ENCODE measurements at regions not wholly inside any gene's neighbourhood (a gene's known extent, or its start where the extent isn't known, plus 50 kb on each side); places are given as distances from the start of the nearest gene placed in this dataset.

GRCh38 chr1:222455188-222455879 lies 92.6 kb downstream of the HHIPL2 start:
- H3K9me3 ChIP-seq (ENCODE audit: control insufficient read depth in 2 of 2, low read length in 2 of 2): peaks cover 0 to 5% of the 10 kb centered on the region in 2 donors
- H3K4me3 ChIP-seq (ENCODE audit: low read length in 2 of 2): peak overlapping the region in 1 of 2 donors; percentile 57
- H3K4me1 ChIP-seq (ENCODE audit: control insufficient read depth, insufficient read depth, low read length): peaks cover 10% of the 10 kb centered on the region
- no peaks in the 10 kb centered on the region for H3K27me3 ChIP-seq (ENCODE audit: control insufficient read depth in 1 of 2, insufficient read depth in 2 of 2, low read length in 2 of 2)
- H3K9ac ChIP-seq (ENCODE audit: low read length in 2 of 2): no peak overlapping the region
- H3K36me3 ChIP-seq (ENCODE audit: control insufficient read depth in 2 of 2, insufficient read depth in 2 of 2, low read length in 2 of 2): no peaks in the 10 kb centered on the region
- no peak overlapping the region for H3K27ac ChIP-seq (ENCODE audit: low read length)

DNA sequence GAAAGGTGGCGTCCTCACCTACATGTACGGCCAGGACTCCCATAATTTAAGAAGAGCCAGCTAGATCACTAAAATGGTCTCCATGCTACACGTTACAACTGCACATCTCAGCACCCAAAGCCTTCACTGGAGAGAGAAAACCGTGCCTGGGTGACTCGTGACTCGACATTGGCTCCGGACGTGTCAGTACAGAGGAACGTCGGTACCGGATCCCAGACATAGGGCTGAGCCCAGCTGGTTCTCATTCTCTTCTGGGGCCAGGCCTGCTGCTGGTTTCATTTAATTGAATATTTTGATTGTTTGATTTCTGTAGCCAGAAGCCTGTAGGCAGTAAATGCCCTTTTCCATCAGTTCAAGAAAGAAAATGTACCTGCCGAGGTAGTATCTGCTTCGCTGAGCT lies 93.1 kb downstream of the HHIPL2 start:
- Histone ChIP-seq H3K4me3 (ENCODE audit: low read length in 2 of 2) (peak overlapping the region in 1 of 2 donors; percentile 57), H3K9ac (ENCODE audit: low read length in 2 of 2) (peak overlapping the region in 1 of 2 donors; percentile 29)

DNA sequence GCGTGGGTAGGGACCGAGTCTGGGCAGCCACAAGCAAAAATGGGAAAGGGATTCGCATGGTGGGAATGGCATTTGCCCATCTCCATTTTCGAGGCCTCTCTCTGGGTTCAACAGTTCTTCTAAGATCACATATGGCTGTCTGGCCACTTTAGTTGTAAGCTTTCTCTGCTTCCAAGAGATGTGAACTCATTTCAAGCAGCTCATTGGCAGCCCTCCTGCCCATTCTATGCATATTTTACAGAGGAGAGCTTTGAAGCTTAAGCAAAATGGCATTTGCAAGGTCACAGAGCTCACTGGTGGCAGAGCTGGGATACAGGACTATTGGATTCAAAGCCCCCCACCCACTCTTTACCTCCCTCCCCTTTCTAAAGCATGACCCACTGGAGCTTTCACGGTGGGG lies 93.7 kb downstream of the HHIPL2 start:
- Histone ChIP-seq H3K4me1 (ENCODE audit: control insufficient read depth, insufficient read depth, low read length) (peaks cover 10% of the 10 kb centered on the region), H3K27ac (ENCODE audit: low read length) (no peak overlapping the region), H3K27me3 (ENCODE audit: control insufficient read depth in 1 of 2, insufficient read depth in 2 of 2, low read length in 2 of 2) (no peaks in the 10 kb centered on the region), H3K9ac (ENCODE audit: low read length in 2 of 2) (no peak overlapping the region), H3K9me3 (ENCODE audit: control insufficient read depth in 2 of 2, low read length in 2 of 2) (peaks cover 0 to 5% of the 10 kb centered on the region in 2 donors), H3K36me3 (ENCODE audit: control insufficient read depth in 2 of 2, insufficient read depth in 2 of 2, low read length in 2 of 2) (no peaks in the 10 kb centered on the region), H3K4me3 (ENCODE audit: low read length in 2 of 2) (no peak overlapping the region)

More for the DNA sequence above, 93.1 kb downstream of the HHIPL2 start:
- no peak overlapping the region for H3K27ac ChIP-seq (ENCODE audit: low read length)
- no peaks in the 10 kb centered on the region for H3K36me3 ChIP-seq (ENCODE audit: control insufficient read depth in 2 of 2, insufficient read depth in 2 of 2, low read length in 2 of 2)
- H3K4me1 ChIP-seq (ENCODE audit: control insufficient read depth, insufficient read depth, low read length): peaks cover 10% of the 10 kb centered on the region
- peaks cover 0 to 5% of the 10 kb centered on the region in 2 donors for H3K9me3 ChIP-seq (ENCODE audit: control insufficient read depth in 2 of 2, low read length in 2 of 2)
- no peaks in the 10 kb centered on the region for H3K27me3 ChIP-seq (ENCODE audit: control insufficient read depth in 1 of 2, insufficient read depth in 2 of 2, low read length in 2 of 2)

DNA sequence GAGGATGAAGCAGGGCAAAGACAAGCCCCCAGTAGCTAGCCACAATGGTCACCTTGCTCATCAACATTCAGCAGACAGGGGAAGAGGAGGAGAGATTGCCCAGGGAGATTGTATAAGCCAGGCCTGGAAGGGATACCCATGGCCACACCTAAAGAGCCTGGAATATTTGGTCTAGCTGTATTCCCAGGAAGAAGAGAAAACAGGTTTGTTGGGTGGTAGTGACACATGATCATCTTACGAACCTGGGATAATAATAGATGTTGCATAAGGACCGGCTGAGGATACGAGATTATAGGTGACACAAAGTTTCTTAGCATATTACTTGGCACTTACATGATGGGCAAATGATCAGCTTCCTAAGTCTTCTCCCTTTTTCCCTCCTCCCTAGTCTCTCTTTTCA lies 95.9 kb downstream of the HHIPL2 start:
- H3K4me1 ChIP-seq (ENCODE audit: control insufficient read depth, insufficient read depth, low read length): peaks cover 10% of the 10 kb centered on the region
- H3K27me3 ChIP-seq (ENCODE audit: control insufficient read depth in 1 of 2, insufficient read depth in 2 of 2, low read length in 2 of 2): no peaks in the 10 kb centered on the region
- H3K9me3 ChIP-seq (ENCODE audit: control insufficient read depth in 2 of 2, low read length in 2 of 2): no peaks in the 10 kb centered on the region
- H3K36me3 ChIP-seq (ENCODE audit: control insufficient read depth in 2 of 2, insufficient read depth in 2 of 2, low read length in 2 of 2): no peaks in the 10 kb centered on the region
- no peak overlapping the region for H3K4me3 ChIP-seq (ENCODE audit: low read length in 2 of 2)
- no peak overlapping the region for H3K27ac ChIP-seq (ENCODE audit: low read length)
- no peak overlapping the region for H3K9ac ChIP-seq (ENCODE audit: low read length in 2 of 2)

GRCh38 chr1:222443566-222443965 lies 104.3 kb downstream of the HHIPL2 start:
- Histone ChIP-seq H3K9me3 (ENCODE audit: control insufficient read depth in 2 of 2, low read length in 2 of 2) (no peaks in the 10 kb centered on the region), H3K9ac (ENCODE audit: low read length in 2 of 2) (no peak overlapping the region), H3K4me1 (ENCODE audit: control insufficient read depth, insufficient read depth, low read length) (no peaks in the 10 kb centered on the region), H3K36me3 (ENCODE audit: control insufficient read depth in 2 of 2, insufficient read depth in 2 of 2, low read length in 2 of 2) (no peaks in the 10 kb centered on the region), H3K4me3 (ENCODE audit: low read length in 2 of 2) (no peak overlapping the region), H3K27me3 (ENCODE audit: control insufficient read depth in 1 of 2, insufficient read depth in 2 of 2, low read length in 2 of 2) (peaks cover 0 to 2% of the 10 kb centered on the region in 2 donors), H3K27ac (ENCODE audit: low read length) (no peak overlapping the region)

DNA sequence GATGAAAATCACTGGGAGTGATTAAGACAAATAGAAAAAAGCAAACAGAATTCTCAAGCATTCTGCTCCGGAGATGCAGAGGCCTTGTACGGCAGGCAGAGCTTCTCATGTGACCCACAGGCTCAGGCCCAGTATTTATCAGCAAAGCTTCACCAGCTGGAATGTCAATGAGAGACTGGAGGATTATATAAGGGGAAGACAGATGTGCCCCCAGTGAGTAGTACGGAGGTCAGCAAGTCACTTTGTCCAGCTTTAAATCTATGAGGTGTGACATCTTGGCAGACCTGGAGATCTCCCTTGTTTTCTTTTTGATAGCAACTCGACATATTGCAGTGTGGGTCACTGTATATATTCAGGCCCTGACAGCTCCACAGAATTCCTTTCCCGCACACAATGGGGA lies 106.8 kb downstream of the HHIPL2 start:
- peaks cover 0 to 3% of the 10 kb centered on the region in 2 donors for H3K27me3 ChIP-seq (ENCODE audit: control insufficient read depth in 1 of 2, insufficient read depth in 2 of 2, low read length in 2 of 2)
- H3K27ac ChIP-seq (ENCODE audit: low read length): no peak overlapping the region
- no peak overlapping the region for H3K4me3 ChIP-seq (ENCODE audit: low read length in 2 of 2)
- no peak overlapping the region for H3K9ac ChIP-seq (ENCODE audit: low read length in 2 of 2)
- H3K36me3 ChIP-seq (ENCODE audit: control insufficient read depth in 2 of 2, insufficient read depth in 2 of 2, low read length in 2 of 2): no peaks in the 10 kb centered on the region
- H3K9me3 ChIP-seq (ENCODE audit: control insufficient read depth in 2 of 2, low read length in 2 of 2): no peaks in the 10 kb centered on the region
- no peaks in the 10 kb centered on the region for H3K4me1 ChIP-seq (ENCODE audit: control insufficient read depth, insufficient read depth, low read length)

DNA sequence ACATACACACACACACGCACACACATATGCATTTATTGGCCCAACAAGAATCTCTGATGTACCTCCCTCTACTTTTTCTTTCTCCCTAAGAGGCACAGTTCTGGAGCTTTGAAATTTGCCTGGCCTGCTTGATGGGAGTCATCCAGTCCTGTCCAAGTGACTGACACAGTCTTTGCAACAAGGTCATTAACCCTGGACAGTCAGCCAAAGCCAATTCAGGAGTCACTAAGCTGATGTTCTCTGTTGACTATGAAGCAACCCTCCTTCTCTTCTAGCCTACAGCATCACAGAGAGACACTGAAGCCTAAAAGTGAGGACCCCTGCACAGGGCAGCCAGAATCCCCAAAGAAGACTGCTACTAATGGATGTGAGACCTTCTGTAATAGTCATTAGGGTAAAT lies 123.1 kb downstream of the HHIPL2 start:
- no peak overlapping the region for H3K27ac ChIP-seq (ENCODE audit: low read length)
- H3K9me3 ChIP-seq (ENCODE audit: control insufficient read depth in 2 of 2, low read length in 2 of 2): peaks cover 0 to 4% of the 10 kb centered on the region in 2 donors
- no peak overlapping the region for H3K9ac ChIP-seq (ENCODE audit: low read length in 2 of 2)
- H3K4me3 ChIP-seq (ENCODE audit: low read length in 2 of 2): no peak overlapping the region
- no peaks in the 10 kb centered on the region for H3K36me3 ChIP-seq (ENCODE audit: control insufficient read depth in 2 of 2, insufficient read depth in 2 of 2, low read length in 2 of 2)
- H3K27me3 ChIP-seq (ENCODE audit: control insufficient read depth in 1 of 2, insufficient read depth in 2 of 2, low read length in 2 of 2): no peaks in the 10 kb centered on the region
- H3K4me1 ChIP-seq (ENCODE audit: control insufficient read depth, insufficient read depth, low read length): no peaks in the 10 kb centered on the region

- H3K27me3 ChIP-seq (ENCODE audit: control insufficient read depth in 1 of 2, insufficient read depth in 2 of 2, low read length in 2 of 2): no peaks in the 10 kb centered on the region
- no peaks in the 10 kb centered on the region for H3K4me1 ChIP-seq (ENCODE audit: control insufficient read depth, insufficient read depth, low read length)
- peaks cover 0 to 4% of the 10 kb centered on the region in 2 donors for H3K9me3 ChIP-seq (ENCODE audit: control insufficient read depth in 2 of 2, low read length in 2 of 2)
- H3K27ac ChIP-seq (ENCODE audit: low read length): no peak overlapping the region
- H3K36me3 ChIP-seq (ENCODE audit: control insufficient read depth in 2 of 2, insufficient read depth in 2 of 2, low read length in 2 of 2): no peaks in the 10 kb centered on the region
- H3K9ac ChIP-seq (ENCODE audit: low read length in 2 of 2): no peak overlapping the region
- H3K4me3 ChIP-seq (ENCODE audit: low read length in 2 of 2): no peak overlapping the region
Measured at GRCh38 chr1:222421380-222421779, 126.5 kb downstream of the HHIPL2 start.

DNA sequence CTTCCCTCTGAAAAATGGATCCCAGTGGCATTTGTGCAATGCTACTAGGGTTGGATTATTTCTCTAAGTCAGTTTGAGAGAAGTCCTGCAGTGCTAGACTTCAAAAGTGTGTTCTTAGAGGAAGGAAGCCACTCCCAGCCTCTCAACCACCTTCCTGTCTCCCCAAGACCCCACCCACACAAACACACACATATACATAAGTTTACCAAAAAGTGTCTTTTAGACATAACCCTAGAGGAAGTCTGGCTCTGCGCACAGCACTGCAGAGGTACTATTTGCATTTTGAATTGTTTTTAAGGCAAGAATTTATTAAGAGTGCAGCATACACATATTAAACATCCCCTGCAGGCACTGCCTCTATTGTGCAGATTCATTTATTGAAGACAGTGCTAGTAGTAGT lies 127.3 kb downstream of the HHIPL2 start:
- no peak overlapping the region for H3K27ac ChIP-seq (ENCODE audit: low read length)
- H3K9ac ChIP-seq (ENCODE audit: low read length in 2 of 2): no peak overlapping the region
- H3K9me3 ChIP-seq (ENCODE audit: control insufficient read depth in 2 of 2, low read length in 2 of 2): peaks cover 0 to 4% of the 10 kb centered on the region in 2 donors
- H3K27me3 ChIP-seq (ENCODE audit: control insufficient read depth in 1 of 2, insufficient read depth in 2 of 2, low read length in 2 of 2): no peaks in the 10 kb centered on the region
- no peaks in the 10 kb centered on the region for H3K36me3 ChIP-seq (ENCODE audit: control insufficient read depth in 2 of 2, insufficient read depth in 2 of 2, low read length in 2 of 2)
- H3K4me1 ChIP-seq (ENCODE audit: control insufficient read depth, insufficient read depth, low read length): no peaks in the 10 kb centered on the region
- no peak overlapping the region for H3K4me3 ChIP-seq (ENCODE audit: low read length in 2 of 2)

- Histone ChIP-seq H3K36me3 (ENCODE audit: control insufficient read depth in 2 of 2, insufficient read depth in 2 of 2, low read length in 2 of 2) (no peaks in the 10 kb centered on the region), H3K9me3 (ENCODE audit: control insufficient read depth in 2 of 2, low read length in 2 of 2) (peaks cover 0 to 2% of the 10 kb centered on the region in 2 donors), H3K4me1 (ENCODE audit: control insufficient read depth, insufficient read depth, low read length) (no peaks in the 10 kb centered on the region), H3K4me3 (ENCODE audit: low read length in 2 of 2) (no peak overlapping the region), H3K27ac (ENCODE audit: low read length) (no peak overlapping the region), H3K27me3 (ENCODE audit: control insufficient read depth in 1 of 2, insufficient read depth in 2 of 2, low read length in 2 of 2) (no peaks in the 10 kb centered on the region), H3K9ac (ENCODE audit: low read length in 2 of 2) (no peak overlapping the region)
Measured at GRCh38 chr1:222418654-222419053, 129.2 kb downstream of the HHIPL2 start.

- H3K36me3 ChIP-seq (ENCODE audit: control insufficient read depth in 2 of 2, insufficient read depth in 2 of 2, low read length in 2 of 2): no peaks in the 10 kb centered on the region
- H3K4me1 ChIP-seq (ENCODE audit: control insufficient read depth, insufficient read depth, low read length): no peaks in the 10 kb centered on the region
- no peak overlapping the region for H3K27ac ChIP-seq (ENCODE audit: low read length)
- H3K4me3 ChIP-seq (ENCODE audit: low read length in 2 of 2): no peak overlapping the region
- no peaks in the 10 kb centered on the region for H3K27me3 ChIP-seq (ENCODE audit: control insufficient read depth in 1 of 2, insufficient read depth in 2 of 2, low read length in 2 of 2)
- peaks cover 0 to 2% of the 10 kb centered on the region in 2 donors for H3K9me3 ChIP-seq (ENCODE audit: control insufficient read depth in 2 of 2, low read length in 2 of 2)
- H3K9ac ChIP-seq (ENCODE audit: low read length in 2 of 2): no peak overlapping the region
Measured at GRCh38 chr1:222417264-222417663, 130.6 kb downstream of the HHIPL2 start.

Data from stomach smooth muscle (tissue), 2 donors.